HG03159 (cell line): ENCODE measurements at regions not wholly inside any gene's neighbourhood (a gene's known extent, or its start where the extent isn't known, plus 50 kb on each side); places are given as distances from the start of the nearest gene placed in this dataset.

Experiments used
- ATAC-seq: cut with Tn5 transposase; IDR thresholded peaks from one replicate; pipeline ENCODE4 v1.9.1; 2021; ENCODE audit warnings: mild to moderate bottlenecking, moderate library complexity; ENCODE audit not compliant: unreplicated experiment

- ATAC-seq = no peak
Measured at GRCh38 chr4:12724510-12724909, 759.6 kb downstream of the RAB28 start.

- no peak for ATAC-seq
Measured at GRCh38 chr4:12723849-12724447, 760.2 kb downstream of the RAB28 start.

DNA sequence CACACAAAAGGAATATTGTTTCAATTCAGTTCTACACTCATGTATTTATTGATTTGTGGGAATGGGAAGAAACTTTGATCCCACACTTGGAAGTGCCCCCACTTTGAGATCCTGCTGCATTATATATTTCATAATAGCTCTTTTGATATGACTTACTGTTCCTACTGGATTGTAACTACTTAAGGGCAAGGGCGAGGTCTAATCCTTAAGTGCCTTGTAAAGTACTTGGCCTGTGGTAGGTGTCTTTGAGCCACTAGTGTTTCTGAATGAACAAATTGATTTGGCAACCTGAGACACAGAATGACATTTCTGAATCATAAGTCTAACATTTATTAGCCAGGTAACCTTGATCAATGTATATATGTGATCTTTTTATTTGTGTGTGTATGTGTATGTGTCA, 767.2 kb downstream of the RAB28 start:
- no peak for ATAC-seq

- ATAC-seq = no peak
Measured at GRCh38 chr4:12712648-12713339, 771.3 kb downstream of the RAB28 start.

DNA sequence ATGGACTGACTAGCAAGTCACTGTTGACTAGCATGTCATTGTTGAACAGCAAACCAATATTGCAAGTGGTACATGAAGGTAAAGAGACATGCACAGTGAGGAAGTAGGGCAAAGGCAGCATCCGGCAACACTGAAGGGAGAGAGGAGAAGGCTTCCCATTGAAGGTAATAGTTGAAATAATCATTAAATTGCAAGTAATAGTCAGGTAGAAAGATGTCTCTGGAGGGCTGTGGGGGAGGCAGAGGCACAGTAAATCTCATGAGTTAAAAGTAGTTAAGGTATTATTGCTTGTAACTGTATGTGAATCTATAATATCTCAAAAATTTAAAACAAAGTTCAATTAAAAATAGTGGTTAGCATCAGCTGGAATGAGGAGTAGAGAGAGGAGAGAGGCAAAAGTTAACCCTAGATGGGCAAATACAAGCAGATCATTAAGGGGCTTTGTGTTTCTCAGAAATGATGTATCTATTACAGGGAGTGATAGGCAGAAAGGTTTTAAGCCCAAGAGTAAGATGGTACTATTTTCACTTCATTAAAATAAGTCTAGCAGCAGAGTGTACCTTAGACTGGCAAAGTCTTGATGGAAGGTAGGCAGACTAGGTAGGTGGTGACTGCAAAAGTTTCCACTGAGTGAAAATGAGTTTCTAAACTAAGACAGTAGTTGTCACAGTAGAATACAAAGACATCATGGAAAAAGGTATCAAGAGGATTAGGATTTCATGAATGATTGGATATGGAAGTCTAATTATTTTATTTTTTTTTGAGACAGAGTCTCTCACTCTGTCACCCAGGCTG, 776.6 kb downstream of the RAB28 start:
- no peak for ATAC-seq

GRCh38 chr4:12703036-12703435, 781.1 kb downstream of the RAB28 start:
- no peak for ATAC-seq

DNA sequence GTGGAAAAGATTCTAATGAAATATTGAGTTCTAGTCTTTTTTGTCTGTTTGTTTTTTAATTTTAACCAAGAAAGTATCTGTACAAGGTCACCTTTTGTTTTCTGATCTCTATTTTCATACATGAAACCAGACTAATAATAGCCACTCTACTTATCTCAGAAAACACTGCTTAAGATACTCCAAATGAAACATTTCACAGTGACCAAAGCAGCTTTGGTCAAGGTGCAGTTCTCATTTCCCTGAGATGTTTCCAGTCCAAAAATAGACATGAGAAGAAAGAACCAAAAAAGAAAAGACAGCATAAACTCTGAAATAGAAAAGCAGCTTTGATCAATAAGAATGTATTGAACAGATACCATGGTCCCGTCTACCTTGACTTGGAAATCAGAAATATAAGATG, 782.8 kb downstream of the RAB28 start:
- ATAC-seq = no peak

DNA sequence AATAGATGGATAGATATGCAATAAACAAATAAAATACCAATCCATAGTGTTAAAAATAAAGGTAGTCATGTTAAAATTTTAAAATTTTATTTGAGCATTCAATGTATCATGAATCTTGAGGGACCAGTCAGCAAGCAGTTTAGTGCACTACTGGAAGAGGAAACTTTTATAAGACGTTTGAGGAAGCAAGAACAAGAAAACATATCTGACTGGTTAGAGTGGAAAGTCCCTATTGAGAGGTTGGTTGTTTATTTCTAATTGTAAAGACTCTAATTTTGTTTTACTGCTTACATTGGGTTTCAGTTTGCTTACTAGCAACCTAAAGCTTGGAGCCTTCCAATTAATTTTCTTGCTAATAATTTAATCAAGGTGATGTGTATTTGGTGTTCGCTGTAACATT, 786.2 kb downstream of the RAB28 start:
- ATAC-seq = peak; percentile 60

GRCh38 chr4:12692815-12693214, 791.3 kb downstream of the RAB28 start:
- ATAC-seq = no peak

GRCh38 chr4:12691168-12691567, 793.0 kb downstream of the RAB28 start:
- no peak for ATAC-seq

DNA sequence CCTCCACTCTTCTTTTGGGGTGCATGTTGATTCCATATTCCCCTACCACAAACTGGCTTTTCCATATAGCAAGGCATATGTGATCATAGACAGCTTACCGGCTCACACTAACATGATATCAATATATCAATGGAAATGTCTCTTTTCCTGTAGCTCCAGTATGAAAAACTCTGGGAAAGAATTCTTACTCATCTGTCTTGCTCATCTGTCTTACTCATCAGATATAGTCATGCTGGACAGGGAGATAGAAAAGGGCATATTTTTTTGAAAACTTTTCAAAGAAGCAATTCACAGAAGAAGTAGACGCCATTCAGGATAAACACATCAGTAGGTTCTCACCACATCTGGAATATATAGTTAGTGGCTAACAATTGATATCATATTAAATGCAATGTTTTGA, 794.7 kb downstream of the RAB28 start:
- no peak for ATAC-seq

- ATAC-seq = no peak
Measured at GRCh38 chr4:12679217-12679616, 804.9 kb downstream of the RAB28 start.

GRCh38 chr4:12674184-12674583, 810.0 kb downstream of the RAB28 start:
- no peak for ATAC-seq

GRCh38 chr4:12672303-12672702, 811.8 kb downstream of the RAB28 start:
- ATAC-seq = no peak

- ATAC-seq = no peak
Measured at GRCh38 chr4:12658146-12658545, 826.0 kb downstream of the RAB28 start.

GRCh38 chr4:12651876-12652275, 832.3 kb downstream of the RAB28 start:
- ATAC-seq = no peak

GRCh38 chr4:12645732-12646131, 838.4 kb downstream of the RAB28 start:
- no peak for ATAC-seq

DNA sequence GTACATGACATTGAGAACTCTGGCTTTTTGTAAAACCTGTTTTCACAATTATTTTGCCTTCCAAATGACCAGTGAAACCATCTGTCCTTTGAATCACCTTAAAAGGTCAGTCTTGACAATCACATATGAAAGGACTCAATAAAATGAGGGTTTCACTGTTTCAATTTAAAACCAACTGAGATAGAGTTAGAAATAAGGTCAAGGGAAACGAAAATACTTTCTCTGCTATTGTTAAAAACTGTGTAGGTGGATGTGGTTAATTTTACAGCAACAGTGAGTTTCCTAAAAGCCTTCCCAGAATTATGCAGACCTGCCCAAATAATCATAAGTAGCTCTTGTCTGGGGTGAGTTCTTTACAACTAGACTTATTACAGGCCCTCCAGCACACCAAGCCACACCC, 839.9 kb downstream of the RAB28 start:
- no peak for ATAC-seq

DNA sequence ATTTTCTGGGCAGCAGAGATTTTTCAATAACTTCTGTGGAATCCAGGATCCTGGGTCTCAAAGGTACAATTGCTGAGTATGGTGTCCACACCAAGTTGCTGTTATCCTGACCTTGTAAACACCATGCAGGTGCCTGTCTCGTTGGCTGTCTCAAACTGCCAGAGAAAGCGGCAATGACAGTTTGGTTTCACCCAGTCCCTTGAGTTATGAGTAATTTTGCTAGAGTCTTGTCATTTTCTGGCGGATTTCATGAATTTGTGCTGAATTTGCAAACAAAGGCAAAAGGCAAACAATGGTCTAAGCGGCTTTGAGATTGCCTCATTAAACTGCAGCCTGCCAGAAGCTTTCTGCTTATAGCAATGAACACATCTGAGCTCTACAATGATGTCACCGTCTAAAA, 847.9 kb downstream of the RAB28 start:
- ATAC-seq = no peak

DNA sequence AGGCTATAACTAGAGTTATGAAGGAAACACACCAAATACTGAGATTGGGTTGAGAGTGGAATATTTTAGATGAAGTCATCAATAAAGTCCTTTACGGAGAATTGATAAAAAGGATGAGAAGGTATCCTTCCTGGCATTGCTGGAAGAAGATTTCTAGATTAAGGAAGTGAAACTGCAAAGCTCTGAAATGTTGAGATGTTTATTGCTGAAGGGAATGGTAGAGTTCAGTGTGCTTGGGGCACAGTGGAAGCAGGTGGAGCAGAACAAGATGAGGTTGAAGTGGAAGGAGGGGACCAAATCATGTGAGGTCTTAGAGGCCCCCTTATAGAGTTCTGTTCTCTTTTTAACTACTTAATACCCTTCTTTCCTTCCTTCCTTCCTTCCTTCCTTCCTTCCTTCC, 848.5 kb downstream of the RAB28 start:
- ATAC-seq = no peak

DNA sequence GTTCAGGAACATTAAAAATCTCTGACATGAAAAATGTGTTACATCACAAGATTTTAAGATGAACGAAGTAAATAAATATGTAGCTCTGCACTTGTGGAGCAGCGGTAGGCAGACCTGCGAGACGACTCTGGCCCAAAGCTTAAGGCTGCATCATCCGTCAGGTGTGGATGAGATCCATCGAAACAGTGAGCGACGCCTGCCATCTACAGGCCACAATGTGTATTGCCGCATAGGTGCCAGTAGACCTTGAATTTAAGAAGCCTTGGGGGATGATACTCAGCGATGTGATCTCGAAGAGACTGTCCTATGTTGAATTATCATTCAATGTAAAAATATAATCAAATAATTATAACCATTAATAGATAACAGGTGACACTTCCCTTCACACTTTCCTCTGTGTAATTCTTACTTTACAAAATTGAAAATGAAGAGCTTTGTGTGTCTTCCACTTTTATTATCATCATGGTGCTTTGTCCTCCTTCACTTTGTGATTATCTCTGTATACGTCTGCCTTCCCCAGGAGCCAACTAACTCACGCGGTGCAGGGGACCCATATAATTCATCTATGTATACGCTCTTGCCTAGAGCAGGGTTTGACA, 851.0 kb downstream of the RAB28 start:
- peak; percentile 98 for ATAC-seq

- ATAC-seq = no peak
Measured at GRCh38 chr4:12615822-12616221, 868.3 kb downstream of the RAB28 start.
